AG09319 (cell line): ENCODE measurements at regions not wholly inside any gene's neighbourhood (a gene's known extent, or its start where the extent isn't known, plus 50 kb on each side); places are given as distances from the start of the nearest gene placed in this dataset.

ENCODE experiments used
- DNase-seq: peaks from one replicate; pipeline ENCODE4 v3.0.0-alpha.2; 2010; ENCODE audit warnings: low read depth; ENCODE audit errors: extremely low read depth
- CTCF ChIP-seq: IDR thresholded peaks from 2 replicates; pipeline ENCODE4 v1.5.1; 2011; ENCODE audit warnings: low read depth, mild to moderate bottlenecking, inconsistent platforms, low read length, moderate library complexity

- DNase-seq: no peak
- no peak for TF ChIP-seq CTCF
Observed at GRCh38 chr3:71900057-71900456, 115.1 kb upstream of the PROK2 start.

- DNase-seq: no peak
- TF ChIP-seq CTCF: no peak
Observed at GRCh38 chr3:71896751-71897150, 111.8 kb upstream of the PROK2 start.

GRCh38 chr3:71893702-71894479, 108.9 kb upstream of the PROK2 start:
- DNase-seq: no peak
- no peak for TF ChIP-seq CTCF

- TF ChIP-seq CTCF: no peak
- DNase-seq: no peak
Observed at GRCh38 chr3:71893122-71893521, 108.2 kb upstream of the PROK2 start.

- no peak for TF ChIP-seq CTCF
- DNase-seq: no peak
Observed at GRCh38 chr3:71891483-71891882, 106.5 kb upstream of the PROK2 start.

GRCh38 chr3:71890356-71890931, 105.5 kb upstream of the PROK2 start:
- no peak for DNase-seq
- TF ChIP-seq CTCF: no peak

GRCh38 chr3:71887256-71887655, 102.3 kb upstream of the PROK2 start:
- DNase-seq: no peak
- no peak for TF ChIP-seq CTCF
